ENCODE measurements at regions not wholly inside any gene's neighbourhood (a gene's known extent, or its start where the extent isn't known, plus 50 kb on each side); places are given as distances from the start of the nearest gene placed in this dataset.
A peak's percentile ranks its signal among the peaks of the same experiment; 100 is the strongest.

- intact Hi-C loops (cut with DNase I; ENCODE audit: low total_unique reads): no loop called here
- Histone ChIP-seq H3K27ac (no peak overlapping the region), H3K36me3 (no peaks in the 10 kb centered on the region), H3K9me3 (peaks cover 0 to 37% (median 0%) of the 10 kb centered on the region in 8 donors), H3K4me3 (no peak overlapping the region), H3K4me1 (no peaks in the 10 kb centered on the region), H3K27me3 (replicated peaks in 1 of 7) (no peaks in the 10 kb centered on the region)
- DNase-seq: no peak
- no peak for TF ChIP-seq POLR2A (IDR thresholded peaks at IDR 0.05)
- TF ChIP-seq POLR2AphosphoS5 (IDR thresholded peaks at IDR 0.05): no peak
These were observed 1049.6 kb upstream of the ADGRL4 start for GRCh38 chr1:80056179-80056578.

DNA sequence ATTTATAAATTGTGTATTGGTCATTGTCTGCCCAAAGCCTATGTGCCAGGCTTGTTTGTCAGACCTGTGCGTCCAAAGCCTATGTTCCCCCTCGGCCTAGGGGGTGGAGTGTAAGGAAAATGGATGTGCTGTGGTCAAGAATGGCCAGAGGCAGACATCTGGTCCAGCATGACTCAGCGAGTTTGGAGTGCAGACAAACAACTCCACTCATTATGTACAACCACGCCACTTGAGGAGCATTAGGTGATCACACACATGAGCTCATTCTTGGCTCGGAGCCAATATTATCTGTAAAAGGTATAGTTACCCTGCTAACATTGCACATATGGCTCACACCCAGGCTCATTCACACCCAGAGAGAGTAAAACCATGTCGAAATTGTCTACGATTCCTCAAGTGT, 1047.6 kb upstream of the ADGRL4 start:
- Histone ChIP-seq H3K9me3 (peaks cover 0 to 37% (median 5%) of the 10 kb centered on the region in 8 donors), H3K27me3 (replicated peaks in 1 of 7) (no peaks in the 10 kb centered on the region), H3K27ac (no peak overlapping the region), H3K4me3 (no peak overlapping the region), H3K36me3 (no peaks in the 10 kb centered on the region), H3K4me1 (no peaks in the 10 kb centered on the region)
- no peak for TF ChIP-seq CTCF (IDR thresholded peaks at IDR 0.05 in 8 of 11, conservative IDR thresholded peaks at IDR 0.05 in 3 of 11)
- no peak for TF ChIP-seq POLR2A (IDR thresholded peaks at IDR 0.05)
- TF ChIP-seq POLR2AphosphoS5 (IDR thresholded peaks at IDR 0.05): no peak
- intact Hi-C loops (cut with DNase I; ENCODE audit: low total_unique reads): no loop called here
- no peak for DNase-seq
- WGBS, 5 donors: 84 to 92% (median 86%) methylated on average over 7 of the region's 7 CpGs

DNA sequence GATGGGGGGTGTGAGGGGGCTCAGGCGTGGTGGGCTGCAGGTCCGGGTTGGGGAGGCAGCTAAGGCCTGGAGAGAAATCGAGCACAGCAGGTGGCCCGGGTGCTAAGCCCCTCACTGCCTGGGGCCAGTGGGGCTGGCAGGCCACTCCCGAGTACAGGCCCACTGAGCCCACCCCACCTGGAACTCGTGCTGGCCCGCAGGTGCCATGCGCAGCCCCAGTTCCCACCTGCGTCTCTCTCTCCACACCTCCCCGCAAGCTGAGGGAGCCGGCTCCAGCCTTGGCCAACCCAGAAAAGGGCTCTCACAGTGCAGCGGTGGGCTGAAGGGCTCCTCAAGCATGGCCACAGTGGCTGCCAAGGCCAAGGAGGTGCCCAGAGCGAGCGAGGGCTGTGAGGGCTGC, 1047.1 kb upstream of the ADGRL4 start:
- Histone ChIP-seq H3K27ac (no peak overlapping the region), H3K36me3 (no peaks in the 10 kb centered on the region), H3K4me1 (no peaks in the 10 kb centered on the region), H3K27me3 (replicated peaks in 1 of 7) (no peaks in the 10 kb centered on the region), H3K4me3 (no peak overlapping the region), H3K9me3 (peaks cover 0 to 37% (median 5%) of the 10 kb centered on the region in 8 donors)
- no peak for TF ChIP-seq POLR2A (IDR thresholded peaks at IDR 0.05)
- no peak for TF ChIP-seq POLR2AphosphoS5 (IDR thresholded peaks at IDR 0.05)
- TF ChIP-seq CTCF (IDR thresholded peaks at IDR 0.05 in 8 of 11, conservative IDR thresholded peaks at IDR 0.05 in 3 of 11): no peak
- no peak for DNase-seq
- intact Hi-C loops (cut with DNase I; ENCODE audit: low total_unique reads): no loop called here
- 82 to 98% (median 93%) methylated on average over 11 to 14 of the region's 14 CpGs for WGBS, 5 donors

GRCh38 chr1:80050523-80050922, 1044.0 kb upstream of the ADGRL4 start:
- TF ChIP-seq CTCF (IDR thresholded peaks at IDR 0.05 in 8 of 11, conservative IDR thresholded peaks at IDR 0.05 in 3 of 11) (no peak), POLR2A (IDR thresholded peaks at IDR 0.05) (no peak), POLR2AphosphoS5 (IDR thresholded peaks at IDR 0.05) (no peak)
- peak; percentile 53 for DNase-seq
- WGBS, 5 donors: 92 to 97% (median 94%) methylated on average over 14 of the region's 14 CpGs
- no peak overlapping the region for H3K4me3 ChIP-seq
- H3K27ac ChIP-seq: no peak overlapping the region
- peaks cover 0 to 37% (median 5%) of the 10 kb centered on the region in 8 donors for H3K9me3 ChIP-seq
- H3K4me1 ChIP-seq: no peaks in the 10 kb centered on the region
- H3K27me3 ChIP-seq (replicated peaks in 1 of 7): no peaks in the 10 kb centered on the region
- intact Hi-C loops (cut with DNase I; ENCODE audit: low total_unique reads): no loop called here
- no peaks in the 10 kb centered on the region for H3K36me3 ChIP-seq

DNA sequence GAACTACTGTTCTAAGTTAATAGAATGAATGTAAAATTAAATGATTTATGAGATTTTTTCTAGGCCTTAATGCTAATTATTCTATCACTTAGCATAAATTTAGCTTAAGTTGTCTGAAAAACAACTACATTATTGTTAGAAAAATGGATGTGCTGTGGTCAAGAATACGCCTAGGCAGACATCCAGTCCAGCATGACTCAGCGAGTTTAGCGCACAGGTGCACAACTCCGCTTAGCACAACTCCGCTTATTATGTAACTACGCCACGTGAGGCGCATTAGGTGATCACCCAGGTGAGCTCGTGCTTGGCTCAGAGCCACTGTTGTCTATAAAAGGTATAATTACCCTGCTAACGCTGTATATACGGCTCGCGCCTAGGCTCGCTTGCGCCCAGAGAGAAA, 1043.6 kb upstream of the ADGRL4 start:
- 91 to 97% (median 96%) methylated on average over 15 of the region's 15 CpGs for WGBS, 5 donors
- H3K27ac ChIP-seq: no peak overlapping the region
- no peak overlapping the region for H3K4me3 ChIP-seq
- no peaks in the 10 kb centered on the region for H3K4me1 ChIP-seq
- no peaks in the 10 kb centered on the region for H3K36me3 ChIP-seq
- H3K27me3 ChIP-seq (replicated peaks in 1 of 7): no peaks in the 10 kb centered on the region
- intact Hi-C loops (cut with DNase I; ENCODE audit: low total_unique reads): no loop called here
- peaks cover 0 to 37% (median 5%) of the 10 kb centered on the region in 8 donors for H3K9me3 ChIP-seq
- TF ChIP-seq POLR2AphosphoS5 (IDR thresholded peaks at IDR 0.05): no peak
- TF ChIP-seq POLR2A (IDR thresholded peaks at IDR 0.05): no peak
- TF ChIP-seq CTCF (IDR thresholded peaks at IDR 0.05 in 8 of 11, conservative IDR thresholded peaks at IDR 0.05 in 3 of 11): no peak
- no peak for DNase-seq
